Ovary (tissue), 3 donors: ENCODE measurements at regions not wholly inside any gene's neighbourhood (a gene's known extent, or its start where the extent isn't known, plus 50 kb on each side); places are given as distances from the start of the nearest gene placed in this dataset.

Experiments used
- CTCF ChIP-seq, 3 donors: fragments of 450-650 bp in 2 of 3; fragments of 200-600 bp in 1 of 3; IDR thresholded peaks; one replicate each; pipeline versions ENCODE4 v1.5.1 to v1.8.0; 2016 to 2022; ENCODE audit warnings: antibody characterized with exemption in 3 of 3, mild to moderate bottlenecking in 1 of 3
- POLR2A ChIP-seq: fragments of 450-650 bp; IDR thresholded peaks from one replicate; pipeline ENCODE4 v1.6.1; 2017; ENCODE audit warnings: antibody characterized with exemption, mild to moderate bottlenecking, moderate library complexity
- donor health status: DM: no; HTN: no; CAD: no.

GRCh38 chr13:47673009-47673850 lies 327.8 kb downstream of the SUCLA2 start:
- no peak for TF ChIP-seq POLR2A
- no peak for TF ChIP-seq CTCF (IDR thresholded peaks at IDR 0.05)
